SK-N-SH (cell line): ENCODE measurements at regions not wholly inside any gene's neighbourhood (a gene's known extent, or its start where the extent isn't known, plus 50 kb on each side); places are given as distances from the start of the nearest gene placed in this dataset.

Experiments
- CTCF ChIA-PET: fragments of 300-600, 350-600 bp; formaldehyde crosslinking; extraction: SDS; loops from one replicate; lab custom pipeline; 2021; lab: Yijun Ruan, JAX
- POLR2A ChIA-PET: fragments of 350-600 bp; sonication (Branson Sonifier 250); formaldehyde crosslinking; extraction: SDS; loops from one replicate; lab custom pipeline; 2020; ENCODE audit warnings: antibody characterized with exemption, inconsistent platforms; lab: Yijun Ruan, JAX
- DNase-seq: peaks from one replicate; pipeline ENCODE4 v3.0.0; 2012
- H2AFZ ChIP-seq: fragments of 200-600 bp; sonication (generic); 2 replicates; pipeline ENCODE4 v1.8.1; 2016; ENCODE audit warnings: antibody characterized with exemption, mild to moderate bottlenecking, low read depth
- H3F3A ChIP-seq: fragments of 200-600 bp; sonication (generic); replicated peaks from 2 replicates; pipeline ENCODE3; 2016; ENCODE audit warnings: antibody characterized with exemption, mild to moderate bottlenecking; ENCODE audit not compliant: insufficient read depth
- H3K27ac ChIP-seq, 2 experiments: fragments of 200-500 bp in 1 of 2; fragments of 200-600 bp in 1 of 2; sonication (Bioruptor generic) in 1 of 2; sonication (generic), shearing (Covaris generic) in 1 of 2; 2 replicates each; pipeline versions ENCODE4 v1.5.1 to v1.6.1; 2014 to 2016; ENCODE audit warnings: low read depth in 2 of 2, inconsistent platforms in 1 of 2, low read length in 1 of 2, mild to moderate bottlenecking in 1 of 2, mixed read lengths in 1 of 2
- H3K27me3 ChIP-seq: fragments of 200-600 bp; sonication (generic), shearing (Covaris generic); 2 replicates; pipeline ENCODE4 v1.6.1; 2016; ENCODE audit warnings: mixed run types; ENCODE audit not compliant: insufficient read depth
- H3K36me3 ChIP-seq, 2 experiments: fragments of 200-500 bp in 1 of 2; fragments of 200-600 bp in 1 of 2; sonication (Bioruptor generic) in 1 of 2; sonication (generic) in 1 of 2; replicated peaks in 1 of 2; 2 replicates each; pipeline versions ENCODE3 to v1.5.1; 2014 to 2016; ENCODE audit warnings: low read length in 1 of 2, mild to moderate bottlenecking in 1 of 2; ENCODE audit not compliant: insufficient read depth in 2 of 2, control insufficient read depth in 1 of 2
- H3K4me1 ChIP-seq, 2 experiments: fragments of 200-500 bp in 1 of 2; fragments of 200-600 bp in 1 of 2; sonication (Bioruptor generic) in 1 of 2; sonication (generic), shearing (Covaris generic) in 1 of 2; 2 replicates each; pipeline versions ENCODE4 v1.5.1 to v1.6.1; 2014 to 2016; ENCODE audit warnings: low read depth in 1 of 2, low read length in 1 of 2, mixed run types in 1 of 2; ENCODE audit not compliant: insufficient read depth in 2 of 2, control insufficient read depth in 1 of 2
- H3K4me2 ChIP-seq: fragments of 200-600 bp; sonication (generic), shearing (Covaris generic); 2 replicates; pipeline ENCODE4 v1.6.1; 2017; ENCODE audit warnings: mixed run types
- H3K4me3 ChIP-seq, 2 experiments: fragments of 200-500 bp in 1 of 2; fragments of 200-600 bp in 1 of 2; sonication (Bioruptor generic) in 1 of 2; sonication (generic), shearing (Covaris generic) in 1 of 2; 2 replicates each; pipeline versions ENCODE4 v1.5.1 to v1.8.1; 2014 to 2016; ENCODE audit warnings: low read depth in 2 of 2, inconsistent platforms in 1 of 2, low read length in 1 of 2, mild to moderate bottlenecking in 1 of 2, mixed read lengths in 1 of 2, moderate library complexity in 1 of 2
- H3K79me2 ChIP-seq: fragments of 200-600 bp; sonication (generic); 2 replicates; pipeline ENCODE4 v1.8.1; 2017; ENCODE audit warnings: mild to moderate bottlenecking; ENCODE audit not compliant: insufficient read depth
- H3K9ac ChIP-seq: fragments of 200-600 bp; sonication (generic); 2 replicates; pipeline ENCODE4 v1.6.1; 2017; ENCODE audit warnings: mixed run types
- H3K9me2 ChIP-seq: fragments of 200-600 bp; sonication (generic); 2 replicates; pipeline ENCODE4 v1.6.1; 2017; ENCODE audit warnings: mixed run types
- H3K9me3 ChIP-seq: fragments of 200-600 bp; sonication (generic); 2 replicates; pipeline ENCODE4 v1.6.1; 2017; ENCODE audit warnings: mixed run types, mild to moderate bottlenecking, moderate library complexity
- H4K20me1 ChIP-seq: fragments of 200-600 bp; sonication (generic); 2 replicates; pipeline ENCODE4 v1.6.1; 2017; ENCODE audit warnings: mild to moderate bottlenecking, mixed run types; ENCODE audit not compliant: insufficient read depth
- FOSL2 ChIP-seq: IDR thresholded peaks from 2 replicates; pipeline ENCODE4 v1.4.0; 2012; ENCODE audit warnings: low read depth, mild to moderate bottlenecking, moderate library complexity, borderline replicate concordance
- GABPA ChIP-seq: IDR thresholded peaks from 2 replicates; pipeline ENCODE4 v1.4.0; 2012; ENCODE audit warnings: low read depth, mild to moderate bottlenecking
- IRF3 ChIP-seq: fragments of 150-350 bp; IDR thresholded peaks from 2 replicates; pipeline ENCODE4 v1.6.1; 2016; ENCODE audit warnings: mild to moderate bottlenecking, low read depth, low read length
- POLR2AphosphoS5 ChIP-seq: IDR thresholded peaks from 2 replicates; pipeline ENCODE4 v1.6.1; 2012; ENCODE audit warnings: low read depth, low read length
- RAD21 ChIP-seq: IDR thresholded peaks from 2 replicates; pipeline ENCODE4 v1.6.1; 2012; ENCODE audit warnings: mild to moderate bottlenecking, low read length
- WGBS: methylation state at CpG from one replicate; pipeline ENCODE4 v1.1.6; 2017; ENCODE audit warnings: low lambda C conversion rate; 5-methylcytosine and 5-hydroxymethylcytosine counted together
- TF ChIP-seq, protein P1 (sequence below): IDR thresholded peaks from 2 replicates; pipeline ENCODE4 v1.4.0; 2012; ENCODE audit warnings: low read depth
- TF ChIP-seq, protein P2 (sequence below): IDR thresholded peaks from 2 replicates; pipeline ENCODE4; 2012

DNA sequence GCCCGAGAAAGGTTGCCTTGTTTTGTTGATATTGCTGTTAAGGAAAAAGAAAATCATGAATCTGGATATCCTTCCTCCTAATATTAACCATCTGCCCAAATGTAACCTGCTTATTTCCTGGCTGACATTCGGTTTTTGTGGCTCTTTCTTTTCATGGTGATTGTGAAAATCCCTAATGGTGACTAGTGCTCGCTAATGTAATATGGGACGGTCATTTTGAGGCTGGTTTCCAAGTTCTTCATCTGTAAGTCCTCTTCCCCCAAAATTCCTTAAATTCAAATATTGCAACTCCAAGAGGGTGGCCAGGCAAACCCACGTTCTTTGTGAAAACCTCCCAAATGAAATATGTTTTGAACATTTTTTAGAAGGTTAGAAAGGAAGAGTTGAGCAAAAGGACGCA is 63.1 kb upstream of the MAMDC2 start:
- Histone ChIP-seq H3K27me3 (no peaks in the 10 kb centered on the region), H4K20me1 (no peaks in the 10 kb centered on the region), H2AFZ (peak overlapping the region; percentile 43; the same call in 1 of the 2 replicates), H3K9me3 (no peaks in the 10 kb centered on the region), H3K36me3 (no peaks in the 10 kb centered on the region), H3K79me2 (no peaks in the 10 kb centered on the region), H3K4me1 (peaks cover 3 to 19% of the 10 kb centered on the region in 2 experiments), H3K9me2 (no peaks in the 10 kb centered on the region), H3K9ac (no peak overlapping the region), H3F3A (peaks cover 10% of the 10 kb centered on the region), H3K4me3 (no peak overlapping the region), H3K27ac (no peak overlapping the region), H3K4me2 (no peak overlapping the region)
- CTCF ChIA-PET = interaction anchor here (1.4 to 5.1 kb wide), 3 partner anchors 131 to 622 kb away, joined by 5 to 40 read pairs (median 6); no protein-coding TSS in a partner anchor
- DNase-seq = no peak
- 90% methylated on average over 6 of the region's 6 CpGs for WGBS
- POLR2A ChIA-PET = no interaction called here
- TF ChIP-seq, protein P1, sequence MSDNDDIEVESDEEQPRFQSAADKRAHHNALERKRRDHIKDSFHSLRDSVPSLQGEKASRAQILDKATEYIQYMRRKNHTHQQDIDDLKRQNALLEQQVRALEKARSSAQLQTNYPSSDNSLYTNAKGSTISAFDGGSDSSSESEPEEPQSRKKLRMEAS = no peak
- TF ChIP-seq IRF3 (no peak), POLR2AphosphoS5 (no peak)
- TF ChIP-seq, all 33 proteins: peak for 0

DNA sequence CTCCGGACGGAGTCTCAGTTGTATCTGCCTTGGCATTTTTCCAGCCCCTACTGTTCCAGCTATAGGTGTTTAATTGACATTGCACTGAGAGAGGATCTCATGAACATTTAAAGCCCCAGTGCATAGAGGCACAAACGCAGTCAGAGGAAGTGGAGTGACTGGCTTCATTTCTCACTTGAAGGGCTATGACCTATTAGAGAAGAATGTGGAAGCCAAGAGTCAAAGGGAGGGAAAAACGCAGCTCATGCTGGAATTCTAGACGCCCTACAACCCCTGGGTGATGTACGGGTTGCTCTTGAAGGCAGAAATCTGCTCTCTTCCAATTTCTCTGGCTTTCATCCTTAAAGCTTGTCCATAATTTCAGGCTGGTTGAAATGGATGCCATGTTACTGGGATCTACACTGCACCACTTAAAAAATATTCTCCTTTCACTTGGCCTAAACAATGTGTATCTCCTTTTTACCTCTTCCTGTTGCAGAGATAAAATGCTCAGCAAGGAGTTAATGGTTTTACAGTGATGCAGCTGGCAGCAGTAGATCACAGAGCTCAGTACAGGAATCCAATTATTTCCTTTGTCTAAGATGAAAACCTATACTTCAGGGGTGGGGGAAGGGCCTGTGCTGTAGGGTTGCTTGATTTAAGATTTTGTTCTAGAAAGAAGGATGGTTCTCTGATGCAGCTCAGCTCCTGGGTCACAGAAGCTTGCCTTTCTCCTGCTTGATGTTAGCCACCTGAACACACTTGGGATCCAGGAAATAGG is 61.8 kb upstream of the MAMDC2 start:
- Histone ChIP-seq H3K4me1 (peaks cover 3 to 14% of the 10 kb centered on the region in 2 experiments; a peak in 3 of 4 replicates), H3K9me2 (no peaks in the 10 kb centered on the region), H3K4me2 (peak overlapping the region; percentile 45), H3K9me3 (no peaks in the 10 kb centered on the region), H3K36me3 (no peaks in the 10 kb centered on the region)
- TF ChIP-seq FOSL2 (0 out of 2 replicates have a peak, but pooled peaks have one; percentile 19), GABPA (no peak), RAD21 (no peak)
- TF ChIP-seq, protein P2, sequence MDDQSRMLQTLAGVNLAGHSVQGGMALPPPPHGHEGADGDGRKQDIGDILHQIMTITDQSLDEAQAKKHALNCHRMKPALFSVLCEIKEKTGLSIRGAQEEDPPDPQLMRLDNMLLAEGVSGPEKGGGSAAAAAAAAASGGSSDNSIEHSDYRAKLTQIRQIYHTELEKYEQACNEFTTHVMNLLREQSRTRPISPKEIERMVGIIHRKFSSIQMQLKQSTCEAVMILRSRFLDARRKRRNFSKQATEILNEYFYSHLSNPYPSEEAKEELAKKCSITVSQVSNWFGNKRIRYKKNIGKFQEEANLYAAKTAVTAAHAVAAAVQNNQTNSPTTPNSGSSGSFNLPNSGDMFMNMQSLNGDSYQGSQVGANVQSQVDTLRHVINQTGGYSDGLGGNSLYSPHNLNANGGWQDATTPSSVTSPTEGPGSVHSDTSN = peak; percentile 19; the same call in 1 of the 2 replicates
- TF ChIP-seq, protein P1 = peak; percentile 90
- TF ChIP-seq, all 33 proteins: peak for 3
- ChIA-PET CTCF (interaction anchor here (0.9 to 5.1 kb wide), 7 partner anchors 8 to 620 kb away, joined by 3 to 40 read pairs (median 6); no protein-coding TSS in a partner anchor), POLR2A (no interaction called here)
- Histone ChIP-seq H3K9ac (peak overlapping the region; percentile 19; the same call in 1 of the 2 replicates), H3K79me2 (no peaks in the 10 kb centered on the region), H2AFZ (peak overlapping the region; percentile 54; the same call in 1 of the 2 replicates), H3K27ac (peak overlapping the region in 1 of 2 experiments; percentile 51; a peak in 2 of 4 replicates), H3F3A (no peaks in the 10 kb centered on the region), H4K20me1 (no peaks in the 10 kb centered on the region), H3K27me3 (no peaks in the 10 kb centered on the region), H3K4me3 (no peak overlapping the region)
- no peak for DNase-seq
- 58% methylated on average over 6 of the region's 6 CpGs for WGBS
